GM06990 (cell line): ENCODE measurements at regions not wholly inside any gene's neighbourhood (a gene's known extent, or its start where the extent isn't known, plus 50 kb on each side); places are given as distances from the start of the nearest gene placed in this dataset.

ENCODE experiments used
- DNase-seq: peaks from one replicate; pipeline ENCODE4 v3.0.0-alpha.2; 2011; ENCODE audit not compliant: insufficient read length; ENCODE audit errors: extremely low read depth
- H3K27me3 ChIP-seq: replicated peaks from 2 replicates; pipeline ENCODE4 v1.6.0; 2011; ENCODE audit warnings: low read length; ENCODE audit not compliant: control insufficient read depth, insufficient read depth
- H3K36me3 ChIP-seq: 2 replicates; pipeline ENCODE4 v1.5.1; 2011; ENCODE audit warnings: low read length; ENCODE audit not compliant: control insufficient read depth, insufficient read depth
- H3K4me3 ChIP-seq: replicated peaks from 2 replicates; pipeline ENCODE4 v1.5.1; 2011; ENCODE audit warnings: low read depth, mild to moderate bottlenecking, control low read depth, low read length
- CTCF ChIP-seq: IDR thresholded peaks from 2 replicates; pipeline ENCODE4 v1.5.1; 2011; ENCODE audit warnings: low read length, control low read depth, mild to moderate bottlenecking, inconsistent platforms; ENCODE audit not compliant: insufficient read depth, poor library complexity, severe bottlenecking

DNA sequence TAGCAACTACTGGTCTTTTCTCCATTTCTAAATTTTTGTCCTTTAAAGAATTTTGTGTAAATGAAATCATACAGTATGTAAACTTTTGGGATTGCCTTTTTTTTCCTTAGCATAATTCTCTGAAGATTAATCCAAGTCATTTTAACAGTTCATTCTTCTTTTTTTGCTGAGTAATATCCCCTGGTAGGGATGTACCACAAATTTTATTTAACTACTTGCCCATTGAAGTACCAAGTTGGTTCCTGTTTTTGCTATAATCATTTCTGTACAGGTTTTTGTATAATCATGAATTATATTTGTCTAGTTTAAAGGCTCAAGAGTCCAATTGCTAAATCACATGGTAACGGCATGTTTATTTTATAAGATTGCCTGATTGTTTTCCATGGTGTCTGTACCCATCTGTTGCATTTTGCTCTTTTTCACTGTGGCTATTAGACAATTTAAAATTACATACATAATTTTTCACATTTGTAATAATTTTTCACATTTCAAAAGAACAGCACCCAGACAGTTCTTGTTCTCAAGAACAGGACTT, 891.1 kb downstream of the USP25 start:
- Histone ChIP-seq H3K27me3 (no peaks in the 10 kb centered on the region), H3K36me3 (no peaks in the 10 kb centered on the region), H3K4me3 (no peak overlapping the region)
- TF ChIP-seq CTCF: no peak
- DNase-seq: no peak

DNA sequence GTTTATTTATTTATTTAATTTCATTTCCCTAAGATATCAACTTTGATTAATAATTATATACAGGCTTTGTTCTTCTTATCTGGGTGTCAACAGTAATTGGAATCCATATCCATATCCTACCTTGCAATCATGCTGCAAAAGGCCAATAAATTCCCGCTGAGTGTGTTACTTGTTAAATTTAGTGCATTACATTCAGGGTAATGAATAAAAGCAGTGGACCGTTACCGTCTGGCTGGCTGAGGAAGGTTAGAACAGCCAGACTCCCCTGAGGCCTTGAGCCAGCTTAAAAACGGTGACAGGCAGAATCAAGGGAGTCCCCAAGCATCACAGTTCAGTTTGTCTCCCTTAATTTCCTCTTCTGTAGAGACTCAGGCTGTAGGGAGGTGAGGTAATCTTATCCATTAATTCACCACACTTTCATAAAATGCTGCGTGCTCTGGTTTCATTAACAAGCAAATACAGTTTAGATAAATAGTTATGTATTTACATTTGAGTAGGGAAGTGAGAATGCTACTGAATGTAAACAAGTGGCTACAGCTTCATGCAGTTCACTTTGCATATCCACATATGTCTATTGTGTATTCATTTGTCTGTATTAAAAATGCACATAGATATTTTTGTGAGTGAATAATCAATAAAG, 888.2 kb upstream of the CXADR start:
- TF ChIP-seq CTCF: no peak
- Histone ChIP-seq H3K36me3 (no peaks in the 10 kb centered on the region), H3K4me3 (no peak overlapping the region), H3K27me3 (no peaks in the 10 kb centered on the region)
- no peak for DNase-seq

DNA sequence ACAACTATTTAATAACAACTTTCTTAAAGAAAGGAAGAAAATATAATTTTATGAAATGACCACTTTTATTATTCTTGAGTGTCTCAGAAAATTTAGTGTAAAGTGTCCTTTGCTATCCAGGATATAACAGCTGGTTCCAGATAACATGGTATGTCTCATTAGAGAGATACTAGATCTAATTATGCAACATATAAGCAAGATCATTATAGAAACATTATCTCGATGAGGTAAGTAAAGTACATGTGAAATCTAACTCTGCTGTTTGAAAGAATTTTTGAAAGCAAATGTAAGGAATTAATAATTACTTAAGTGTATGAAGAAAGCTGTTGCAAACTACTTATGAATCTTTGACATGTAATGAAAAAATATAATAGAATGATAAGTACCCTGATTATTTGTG, 887.4 kb upstream of the CXADR start:
- DNase-seq: no peak
- Histone ChIP-seq H3K27me3 (no peaks in the 10 kb centered on the region), H3K4me3 (no peak overlapping the region), H3K36me3 (no peaks in the 10 kb centered on the region)
- no peak for TF ChIP-seq CTCF

- DNase-seq: no peak
- Histone ChIP-seq H3K4me3 (no peak overlapping the region), H3K27me3 (no peaks in the 10 kb centered on the region), H3K36me3 (no peaks in the 10 kb centered on the region)
- no peak for TF ChIP-seq CTCF
These were observed 878.9 kb upstream of the CXADR start for GRCh38 chr21:16633831-16634459.

GRCh38 chr21:16634515-16634914, 878.3 kb upstream of the CXADR start:
- H3K4me3 ChIP-seq: no peak overlapping the region
- no peak for DNase-seq
- no peak for TF ChIP-seq CTCF
- H3K27me3 ChIP-seq: no peaks in the 10 kb centered on the region
- H3K36me3 ChIP-seq: no peaks in the 10 kb centered on the region
